Fibroblast of skin of right quadriceps (primary cell): ENCODE measurements at regions not wholly inside any gene's neighbourhood (a gene's known extent, or its start where the extent isn't known, plus 50 kb on each side); places are given as distances from the start of the nearest gene placed in this dataset.
A peak's percentile ranks its signal among the peaks of the same experiment; 100 is the strongest.

Experiments
- DNase-seq: peaks from one replicate; pipeline ENCODE4 v3.0.0-alpha.2; 2013

DNA sequence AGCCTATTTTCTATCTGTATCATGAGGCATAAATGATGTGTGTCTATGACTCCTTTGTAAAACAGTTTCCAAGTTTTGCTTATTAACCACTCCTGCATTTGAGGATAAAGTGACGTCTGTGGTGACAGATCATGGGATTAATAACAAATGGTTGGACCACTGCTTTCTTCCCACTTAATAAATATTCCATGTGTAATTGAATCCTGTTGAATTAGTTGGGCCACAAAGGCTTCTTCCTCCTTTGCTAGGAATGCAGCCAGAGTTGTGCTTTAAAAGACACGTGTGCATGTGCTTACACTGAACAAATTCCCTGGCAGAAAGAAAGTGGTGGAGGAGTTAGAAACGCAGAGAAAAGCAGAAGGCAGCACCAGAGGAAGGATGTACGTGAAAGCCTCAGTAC is 150.2 kb downstream of the ACTBL2 start:
- peak; percentile 66 for DNase-seq

DNA sequence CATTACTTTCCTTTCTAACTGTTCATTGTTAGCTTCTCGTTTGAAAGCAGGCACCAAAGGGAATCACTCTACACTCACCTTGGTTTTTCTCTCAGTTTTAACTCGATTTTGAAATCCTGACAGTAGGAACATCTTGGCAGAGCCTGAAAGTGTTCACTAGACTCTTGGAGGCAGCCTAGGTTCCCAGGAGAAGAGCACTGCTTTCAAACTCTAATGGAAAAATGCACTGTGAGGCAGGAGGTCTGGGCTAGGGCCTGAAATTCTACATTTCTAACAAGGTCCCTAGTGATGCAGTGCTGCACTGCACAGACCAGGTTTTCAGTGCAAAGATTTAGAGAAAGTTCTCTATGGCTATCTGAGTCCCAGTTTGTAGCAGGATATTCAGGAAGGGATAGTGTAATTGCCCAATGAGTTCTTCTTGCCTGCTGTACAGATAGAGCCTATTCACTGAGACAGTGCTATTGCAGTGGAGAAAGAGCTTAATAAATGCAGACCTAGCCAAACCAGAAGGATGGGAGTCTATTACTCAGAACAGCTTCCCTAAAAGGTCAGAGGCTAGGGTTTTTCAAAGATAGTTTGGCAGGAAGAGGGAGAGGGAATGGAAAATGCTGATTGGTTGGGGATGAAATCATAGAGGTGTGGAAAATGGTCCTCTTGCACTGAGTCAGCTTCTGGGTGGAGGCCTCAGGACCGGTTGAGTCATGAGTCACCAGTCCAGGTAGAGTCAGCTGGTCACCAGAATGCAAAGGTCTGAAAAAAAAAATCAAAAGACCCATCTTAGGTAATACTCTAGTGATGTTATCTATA is 153.9 kb downstream of the GPBP1 start:
- no peak for DNase-seq

DNA sequence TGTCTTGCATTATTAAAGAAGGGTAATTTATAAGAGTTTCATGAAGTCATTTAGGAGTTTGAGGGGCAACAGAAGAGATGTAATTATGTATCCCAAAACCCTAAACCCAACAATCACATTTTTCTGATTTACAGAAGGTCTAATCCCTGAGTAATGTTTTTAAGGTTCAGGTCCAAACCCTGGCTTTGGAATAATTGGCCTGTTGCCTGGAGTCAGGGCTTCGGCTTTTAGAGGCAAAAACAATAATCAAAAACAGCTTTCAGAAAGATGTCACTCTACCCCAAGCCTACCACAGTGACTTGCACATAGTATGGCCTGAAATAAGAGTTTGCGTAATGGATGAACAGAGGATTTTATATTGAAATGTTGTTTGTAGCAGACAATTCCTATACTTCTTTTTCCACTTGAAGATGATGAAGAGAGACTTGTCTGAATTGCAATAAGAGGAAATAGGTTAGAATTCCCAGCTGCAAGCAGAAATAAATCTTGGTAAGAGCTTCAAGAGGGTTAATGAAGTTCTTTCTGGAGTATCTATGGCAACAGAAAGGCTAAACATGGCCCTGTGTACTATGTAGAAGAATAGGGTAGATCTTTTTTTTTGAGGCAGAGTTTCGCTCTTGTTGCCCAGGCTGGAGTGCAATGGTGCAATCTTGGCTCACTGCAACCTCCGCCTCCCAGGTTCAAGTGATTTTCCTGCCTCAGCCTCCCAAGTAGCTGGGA is 152.0 kb downstream of the GPBP1 start:
- DNase-seq: peak; percentile 52

DNA sequence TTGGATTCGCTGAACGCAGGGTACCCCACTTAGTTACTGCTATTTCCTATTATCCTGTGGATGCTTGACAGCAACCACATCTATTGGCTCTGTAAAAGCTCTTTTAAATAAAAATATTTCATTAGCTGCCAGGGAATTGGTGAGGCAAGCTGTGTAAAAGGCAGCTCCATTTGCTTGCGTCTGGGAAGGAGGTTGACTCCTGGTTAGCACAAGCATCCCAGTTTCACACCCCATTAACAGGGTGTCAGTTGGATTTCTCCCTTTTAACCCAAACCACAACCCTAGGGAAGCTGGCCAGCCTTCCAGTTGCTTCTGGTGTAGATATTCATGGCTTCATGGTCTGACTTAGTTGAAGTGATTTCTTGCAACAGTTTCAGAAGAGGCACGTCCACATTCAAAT is 151.0 kb downstream of the GPBP1 start:
- peak; percentile 59 for DNase-seq

DNA sequence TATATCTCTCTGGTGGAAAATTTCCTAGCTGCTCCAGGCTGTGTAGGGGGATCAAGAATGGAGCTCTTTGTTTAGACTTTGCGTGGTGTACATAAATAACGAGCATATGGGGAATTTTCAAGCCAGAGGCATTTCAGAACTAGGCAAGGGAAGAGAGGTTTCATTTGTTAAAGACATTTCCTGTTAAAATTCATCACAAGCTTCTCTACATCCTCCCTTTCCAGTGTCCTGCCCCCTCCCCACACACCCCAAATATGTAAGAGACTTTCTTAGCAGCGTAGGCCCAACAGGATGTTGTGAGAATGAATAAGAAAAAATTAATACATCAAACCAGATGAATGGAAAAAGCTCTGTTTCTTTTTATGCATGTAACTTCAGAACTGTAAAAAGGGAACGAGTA is 150.3 kb downstream of the GPBP1 start:
- DNase-seq: peak; percentile 35

DNA sequence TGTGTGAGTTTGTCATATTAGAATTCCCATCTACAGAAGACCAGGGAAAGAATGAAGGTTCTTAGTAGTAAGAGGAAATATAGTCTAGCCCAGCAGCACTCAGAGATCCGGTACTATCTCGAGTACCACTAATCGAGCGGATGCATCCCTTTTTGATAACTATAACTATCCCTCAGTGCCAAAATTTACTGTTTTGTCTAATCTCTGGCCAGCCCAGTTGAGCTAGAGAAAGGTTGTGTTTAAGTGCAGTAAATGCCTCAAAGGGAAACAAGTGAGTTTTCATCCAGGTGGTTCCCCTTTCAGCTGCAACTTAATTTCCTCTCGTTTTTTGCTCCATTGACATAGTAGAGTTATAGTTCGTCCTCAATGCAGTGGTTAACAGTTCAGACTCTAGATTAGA is 146.7 kb downstream of the GPBP1 start:
- no peak for DNase-seq

DNA sequence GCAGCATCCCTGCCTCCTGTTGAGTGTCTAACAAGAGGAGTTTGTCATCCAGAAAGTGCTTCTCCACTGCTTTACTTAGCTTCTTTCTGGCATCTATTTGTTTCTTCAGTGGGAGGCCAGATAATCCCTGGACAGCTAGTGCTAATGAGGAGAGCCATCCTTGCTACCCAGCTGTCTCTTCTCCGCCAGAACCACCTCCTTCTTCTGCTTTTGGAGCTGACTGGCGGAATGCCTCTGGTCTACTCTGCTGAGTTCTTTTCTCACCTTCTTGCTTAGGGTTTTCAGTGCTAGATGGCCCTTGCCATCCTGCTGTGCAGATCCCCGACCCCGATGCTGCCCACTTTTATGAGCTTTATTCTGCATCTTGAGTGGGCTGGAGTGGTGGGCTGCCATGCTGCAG is 145.8 kb downstream of the GPBP1 start:
- DNase-seq: no peak

DNA sequence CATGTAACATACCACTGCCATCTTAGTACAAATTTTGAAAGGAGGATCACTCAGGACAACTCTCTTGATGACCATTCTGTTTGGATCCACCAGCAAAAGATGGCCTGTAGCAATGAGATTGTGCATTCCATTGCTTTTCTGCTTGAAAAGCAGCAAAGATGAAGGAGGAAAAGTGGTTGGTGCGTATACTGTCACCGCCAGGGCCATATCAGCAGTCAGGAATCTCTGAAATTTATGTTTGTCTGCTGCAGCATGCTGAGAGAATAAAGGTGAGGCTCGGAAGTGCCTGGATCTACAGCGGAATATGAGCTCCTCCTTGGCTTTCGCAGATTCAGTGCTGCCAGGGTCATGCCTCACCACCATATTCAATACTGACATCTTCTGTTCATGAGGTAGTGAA is 144.4 kb downstream of the GPBP1 start:
- no peak for DNase-seq

DNA sequence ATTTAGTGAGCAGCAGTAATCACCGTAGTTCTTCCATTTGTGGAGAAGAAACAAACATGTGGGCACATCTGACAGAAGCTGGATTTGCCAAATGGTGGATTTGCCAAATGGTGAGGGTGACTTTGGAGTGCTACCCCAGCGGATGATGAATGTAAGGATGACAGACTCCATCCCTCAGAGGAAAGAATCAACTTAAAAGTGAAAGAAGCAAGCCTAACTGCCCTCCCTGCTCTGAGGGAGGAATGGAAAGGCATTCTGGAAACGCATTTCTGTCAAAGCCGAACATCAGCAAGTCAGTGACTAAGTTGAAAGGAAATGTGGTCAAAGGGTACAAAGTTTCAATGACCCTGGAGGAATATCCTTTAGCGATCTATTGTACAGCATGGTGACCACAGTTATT is 143.5 kb downstream of the GPBP1 start:
- no peak for DNase-seq

DNA sequence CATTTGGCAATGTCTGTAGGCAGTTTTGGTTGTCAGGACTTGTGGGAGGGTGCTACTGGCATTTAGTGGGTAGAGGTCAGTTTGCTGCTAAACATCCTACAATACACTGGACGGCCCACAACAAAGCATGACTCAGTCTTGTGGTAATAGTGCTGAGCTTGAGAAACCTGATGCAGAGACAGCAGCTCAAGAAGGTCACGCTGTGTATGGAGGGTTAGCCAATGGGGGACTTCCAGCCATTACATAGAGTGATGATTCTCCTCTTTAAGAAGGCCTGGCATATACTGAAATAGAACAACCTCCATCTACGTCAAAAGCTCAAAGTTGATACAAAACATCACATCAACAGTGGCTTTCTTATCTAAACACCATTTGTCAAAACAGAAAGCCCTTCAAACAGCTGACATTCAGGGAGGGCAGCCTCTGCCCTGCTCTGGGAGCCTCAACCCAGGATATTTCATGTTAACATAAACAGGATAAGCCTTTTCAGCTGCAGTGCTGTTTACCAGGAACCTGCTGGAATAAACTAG is 143.0 kb downstream of the GPBP1 start:
- DNase-seq: peak; percentile 80

DNA sequence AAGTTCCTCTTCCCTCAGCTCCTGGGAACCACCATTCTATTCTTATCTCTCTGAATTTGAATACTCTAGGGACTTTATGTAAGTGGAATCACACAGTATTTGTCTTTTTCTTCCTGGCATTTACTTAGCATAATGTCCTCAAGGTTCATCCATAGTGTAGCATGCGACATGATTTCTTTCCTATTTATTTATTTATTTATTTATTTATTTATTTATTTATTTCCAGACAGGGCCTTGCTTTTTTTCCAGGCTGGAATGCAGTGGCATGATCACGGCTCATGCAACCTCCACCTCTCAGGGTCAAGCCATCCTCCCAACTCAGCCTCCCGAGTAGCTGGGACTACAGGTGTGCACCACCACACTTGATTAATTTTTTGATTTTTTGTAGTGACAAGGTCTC is 142.1 kb downstream of the GPBP1 start:
- DNase-seq: no peak
